IMR-90 (cell line): ENCODE measurements at regions not wholly inside any gene's neighbourhood (a gene's known extent, or its start where the extent isn't known, plus 50 kb on each side); places are given as distances from the start of the nearest gene placed in this dataset.

Source experiments
- ATAC-seq: fragments of 200-7000 bp; cut with Tn5 transposase; 2 replicates; pipeline ENCODE4 v1.9.1; 2020; ENCODE audit warnings: low read depth, mild to moderate bottlenecking, moderate library complexity
- BruUV-seq: library from RNA; stranded (reverse); fragments of 400-500 nt; replicated peaks from 2 replicates; lab custom pipeline; 2021; lab: Mats Ljungman, UMichigan
- CTCF ChIA-PET: fragments of 300-600 bp; formaldehyde crosslinking; extraction: SDS; loops from one replicate; lab custom pipeline; 2021; ENCODE audit warnings: antibody characterized with exemption; lab: Yijun Ruan, JAX
- POLR2A ChIA-PET: fragments of 300-600 bp; sonication (Branson Sonifier 250); formaldehyde crosslinking; loops from one replicate; lab custom pipeline; 2022; ENCODE audit warnings: antibody characterized with exemption; ENCODE audit not compliant: unreplicated experiment; lab: Charles Lee
- DNase-seq: peaks from one replicate; pipeline ENCODE4 v3.0.0; 2013
- H2AFZ ChIP-seq: replicated peaks from 2 replicates; pipeline ENCODE3; 2013; ENCODE audit warnings: low read length, mild to moderate bottlenecking; ENCODE audit not compliant: poor library complexity
- H2AK5ac ChIP-seq: 2 replicates; pipeline ENCODE4 v1.6.1; 2013; ENCODE audit warnings: low read depth, low read length, inconsistent platforms
- H2AK9ac ChIP-seq: replicated peaks from 2 replicates; pipeline ENCODE3; 2013; ENCODE audit warnings: mild to moderate bottlenecking, low read depth, low read length, moderate library complexity; ENCODE audit not compliant: poor library complexity
- H2BK120ac ChIP-seq: 2 replicates; pipeline ENCODE4 v1.6.1; 2013; ENCODE audit warnings: low read depth, low read length, inconsistent platforms
- H2BK15ac ChIP-seq: 3 replicates; pipeline ENCODE4 v1.6.1; 2013; ENCODE audit warnings: low read depth, low read length, inconsistent platforms
- H2BK20ac ChIP-seq: 2 replicates; pipeline ENCODE4 v1.6.1; 2013; ENCODE audit warnings: low read depth, mild to moderate bottlenecking, inconsistent platforms, low read length, moderate library complexity
- H2BK5ac ChIP-seq: 2 replicates; pipeline ENCODE4 v1.6.1; 2013; ENCODE audit warnings: mild to moderate bottlenecking, low read depth, low read length, inconsistent platforms; ENCODE audit not compliant: poor library complexity, severe bottlenecking
- H3K14ac ChIP-seq: replicated peaks from 2 replicates; pipeline ENCODE4 v1.6.1; 2013; ENCODE audit warnings: low read depth, low read length, inconsistent platforms
- H3K18ac ChIP-seq: 2 replicates; pipeline ENCODE4 v1.6.1; 2013; ENCODE audit warnings: low read depth, low read length, control low read depth
- H3K23ac ChIP-seq: 2 replicates; pipeline ENCODE4 v1.6.1; 2013; ENCODE audit warnings: low read depth, low read length, inconsistent platforms
- H3K27ac ChIP-seq: 2 replicates; pipeline ENCODE4 v1.5.1; 2013; ENCODE audit warnings: mild to moderate bottlenecking, control low read depth, low read length; ENCODE audit not compliant: insufficient read depth
- H3K27me3 ChIP-seq: 2 replicates; pipeline ENCODE4 v1.6.1; 2013; ENCODE audit warnings: low read length; ENCODE audit not compliant: control insufficient read depth, insufficient read depth
- H3K36me3 ChIP-seq: 2 replicates; pipeline ENCODE4 v1.6.1; 2013; ENCODE audit warnings: low read length, mixed read lengths; ENCODE audit not compliant: control insufficient read depth, insufficient read depth
- H3K4ac ChIP-seq: 2 replicates; pipeline ENCODE4 v1.6.1; 2013; ENCODE audit warnings: low read depth, low read length, inconsistent platforms
- H3K4me1 ChIP-seq: 2 replicates; pipeline ENCODE4 v1.6.1; 2013; ENCODE audit warnings: low read length, mixed read lengths; ENCODE audit not compliant: control insufficient read depth, insufficient read depth
- H3K4me2 ChIP-seq: 2 replicates; pipeline ENCODE4 v1.6.1; 2013; ENCODE audit warnings: low read depth, mild to moderate bottlenecking, control low read depth, low read length, moderate library complexity
- H3K4me3 ChIP-seq: 2 replicates; pipeline ENCODE4 v1.5.1; 2013; ENCODE audit warnings: low read depth, mild to moderate bottlenecking, control low read depth, low read length, moderate library complexity; ENCODE audit not compliant: insufficient read depth
- H3K56ac ChIP-seq: 2 replicates; pipeline ENCODE4 v1.6.1; 2013; ENCODE audit warnings: low read length, inconsistent platforms; ENCODE audit not compliant: insufficient read depth; ENCODE audit errors: extremely low read depth
- H3K79me1 ChIP-seq, 2 experiments: 2 replicates each; pipeline ENCODE4 v1.6.1; 2013; ENCODE audit warnings: low read length in 2 of 2, inconsistent platforms in 1 of 2, low read depth in 1 of 2
- H3K9ac ChIP-seq: 2 replicates; pipeline ENCODE4 v1.6.1; 2013; ENCODE audit warnings: low read depth, low read length, control low read depth
- H3K9me1 ChIP-seq: 2 replicates; pipeline ENCODE4 v1.6.1; 2013; ENCODE audit warnings: low read length, inconsistent platforms; ENCODE audit not compliant: insufficient read depth
- H3K9me3 ChIP-seq: 2 replicates; pipeline ENCODE4 v1.6.1; 2013; ENCODE audit warnings: low read length; ENCODE audit not compliant: control insufficient read depth, insufficient read depth
- H4K20me1 ChIP-seq: 2 replicates; pipeline ENCODE4 v1.6.1; 2013; ENCODE audit warnings: low read length, inconsistent platforms; ENCODE audit not compliant: insufficient read depth
- H4K5ac ChIP-seq: 2 replicates; pipeline ENCODE4 v1.6.1; 2013; ENCODE audit warnings: mild to moderate bottlenecking, low read depth, low read length, control low read depth
- H4K8ac ChIP-seq, 2 experiments: 2 replicates each; pipeline ENCODE4 v1.6.1; 2013; ENCODE audit warnings: low read depth in 2 of 2, low read length in 2 of 2, control low read depth in 1 of 2, inconsistent platforms in 1 of 2
- H4K91ac ChIP-seq: 2 replicates; pipeline ENCODE4 v1.6.1; 2013; ENCODE audit warnings: low read depth, low read length, inconsistent platforms; ENCODE audit not compliant: insufficient read depth
- CTCF ChIP-seq: conservative IDR thresholded peaks from 2 replicates; pipeline ENCODE4 v1.5.1; 2012; ENCODE audit warnings: mild to moderate bottlenecking, low read depth, low read length, improper control_type of control experiment
- ELK1 ChIP-seq: fragments of 150-350 bp; IDR thresholded peaks from 2 replicates; pipeline ENCODE4 v1.6.1; 2016; ENCODE audit warnings: low read depth, mild to moderate bottlenecking, low read length, moderate library complexity, borderline replicate concordance
- FOS ChIP-seq: fragments of 150-350 bp; IDR thresholded peaks from 2 replicates; pipeline ENCODE4 v1.6.1; 2016; ENCODE audit warnings: low read depth, low read length
- MAFK ChIP-seq: IDR thresholded peaks from 2 replicates; pipeline ENCODE4 v1.6.1; 2012; ENCODE audit warnings: low read depth, low read length, improper control_type of control experiment
- MAZ ChIP-seq: IDR thresholded peaks from 2 replicates; pipeline ENCODE4 v1.6.1; 2012; ENCODE audit warnings: low read depth, mild to moderate bottlenecking, low read length, improper control_type of control experiment, moderate library complexity, borderline replicate concordance
- MXI1 ChIP-seq: IDR thresholded peaks from 2 replicates; pipeline ENCODE4 v1.6.1; 2012; ENCODE audit warnings: low read depth, mild to moderate bottlenecking, low read length, moderate library complexity, borderline replicate concordance
- NFE2L2 ChIP-seq: fragments of 150-350 bp; IDR thresholded peaks from 2 replicates; pipeline ENCODE4 v1.6.1; 2016; ENCODE audit warnings: low read depth, mild to moderate bottlenecking, low read length
- POLR2A ChIP-seq: IDR thresholded peaks from 2 replicates; pipeline ENCODE4 v1.6.1; 2012; ENCODE audit warnings: mild to moderate bottlenecking, low read depth, low read length
- RAD21 ChIP-seq: IDR thresholded peaks from 2 replicates; pipeline ENCODE4 v1.6.1; 2012; ENCODE audit warnings: low read length, improper control_type of control experiment
- RCOR1 ChIP-seq: IDR thresholded peaks from 2 replicates; pipeline ENCODE4 v1.6.1; 2012; ENCODE audit warnings: mild to moderate bottlenecking, low read length, improper control_type of control experiment; ENCODE audit not compliant: insufficient replicate concordance
- RFX5 ChIP-seq: IDR thresholded peaks from 2 replicates; pipeline ENCODE4 v1.8.0; 2012; ENCODE audit warnings: low read depth, mild to moderate bottlenecking, low read length, moderate library complexity
- SMC3 ChIP-seq: fragments of 150-350 bp; IDR thresholded peaks from 2 replicates; pipeline ENCODE4 v1.6.1; 2016; ENCODE audit warnings: low read depth, mild to moderate bottlenecking, antibody characterized with exemption, low read length, moderate library complexity
- USF2 ChIP-seq: fragments of 150-350 bp; IDR thresholded peaks from 2 replicates; pipeline ENCODE4 v1.6.1; 2017; ENCODE audit warnings: mild to moderate bottlenecking, antibody characterized with exemption, low read length, low read depth
- WGBS, 2 experiments: methylation state at CpG; one replicate each; pipeline versions ENCODE4 v1.1.5 to v1.1.7; 2013; ENCODE audit warnings: missing lambda C conversion rate in 2 of 2; ENCODE audit not compliant: insufficient read length in 1 of 2; ENCODE audit errors: extremely low coverage in 2 of 2; 5-methylcytosine and 5-hydroxymethylcytosine counted together
- dilution Hi-C: fragments of 300-500 bp; cut with HindIII; formaldehyde crosslinking; loops from one replicate; pipeline ENCODE4 v1.14.3; 2018; ENCODE audit warnings: low sequenced_read_pairs; ENCODE audit not compliant: unreplicated experiment
- in situ Hi-C: fragments of 300-500 bp; cut with MboI; formaldehyde crosslinking; loops from 3 replicates; pipeline ENCODE4 v1.14.3; 2019; ENCODE audit warnings: low sequenced_read_pairs, inconsistent platforms, mixed read lengths
- intact Hi-C: fragments of 100-400 bp; cut with micrococcal nuclease; formaldehyde crosslinking; loops from 2 replicates; pipeline ENCODE4 v1.10.0; 2022

- Histone ChIP-seq H2BK20ac (no peak overlapping the region), H3K56ac (no peak overlapping the region), H3K27me3 (peaks cover 2% of the 10 kb centered on the region; the same call in 1 of the 2 replicates), H2BK15ac (no peak overlapping the region), H4K5ac (no peak overlapping the region), H2BK120ac (no peak overlapping the region), H2BK5ac (no peak overlapping the region), H4K20me1 (no peaks in the 10 kb centered on the region), H3K4ac (no peak overlapping the region), H2AFZ (no peak overlapping the region), H2AK5ac (no peak overlapping the region), H3K4me2 (no peak overlapping the region), H3K9me1 (no peaks in the 10 kb centered on the region), H3K18ac (no peak overlapping the region), H3K9ac (no peak overlapping the region), H3K23ac (no peak overlapping the region), H3K4me1 (no peaks in the 10 kb centered on the region), H3K9me3 (peaks cover 2% of the 10 kb centered on the region; the same call in 1 of the 2 replicates), H3K79me1 (no peaks in the 10 kb centered on the region), H4K91ac (no peak overlapping the region), H3K4me3 (no peak overlapping the region), H3K36me3 (no peaks in the 10 kb centered on the region), H3K27ac (no peak overlapping the region), H4K8ac (no peak overlapping the region), H2AK9ac (no peak overlapping the region), H3K14ac (no peak overlapping the region)
- no CpG with 5 or more reads among the region's 1 CpG for WGBS, 2 experiments
- TF ChIP-seq RAD21 = no peak
- no peak for TF ChIP-seq MXI1
- TF ChIP-seq RCOR1 = no peak
- no peak for TF ChIP-seq SMC3
- no peak for TF ChIP-seq NFE2L2
- no peak for TF ChIP-seq POLR2A
- TF ChIP-seq MAZ = no peak
- TF ChIP-seq MAFK = no peak
- no peak for TF ChIP-seq USF2
- TF ChIP-seq ELK1 = no peak
- no peak for TF ChIP-seq RFX5
- TF ChIP-seq FOS = no peak
- TF ChIP-seq CTCF = no peak
- DNase-seq (no peak), ATAC-seq (no peak)
- intact Hi-C loops (no loop called here), in situ Hi-C loops (no loop called here), dilution Hi-C loops (no loop called here)
- BruUV-seq = no TSS peak
- CTCF ChIA-PET = no interaction called here
- POLR2A ChIA-PET = no interaction called here
Measured at GRCh38 chr4:98202907-98203306, 58.3 kb upstream of the RAP1GDS1 start.
